ENCODE measurements at regions not wholly inside any gene's neighbourhood (a gene's known extent, or its start where the extent isn't known, plus 50 kb on each side); places are given as distances from the start of the nearest gene placed in this dataset.

GRCh38 chr17:77308861-77309726 is 168.3 kb downstream of the SEC14L1 start:
- peak; percentile 78 for DNase-seq

DNA sequence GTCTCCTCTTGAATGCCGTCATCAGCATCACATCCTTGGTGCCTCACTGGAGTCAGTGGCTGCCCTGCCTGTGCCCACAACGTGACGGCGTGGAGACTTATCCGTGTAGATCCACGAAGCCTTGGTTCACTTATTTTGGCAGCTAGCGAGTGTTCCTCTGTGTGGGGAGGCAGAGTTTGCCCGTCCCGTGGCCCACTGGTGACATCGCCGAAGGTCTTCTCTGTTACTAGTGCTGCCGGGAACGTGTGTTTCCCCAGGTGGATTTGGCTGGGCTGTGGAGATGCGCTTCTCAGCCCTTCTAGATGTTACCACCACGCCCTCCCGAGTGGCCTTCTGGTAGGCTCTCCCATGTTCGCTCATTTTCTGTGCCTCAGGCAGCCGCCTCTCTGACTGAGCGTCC is 169.6 kb downstream of the SEC14L1 start:
- no peak for DNase-seq

DNA sequence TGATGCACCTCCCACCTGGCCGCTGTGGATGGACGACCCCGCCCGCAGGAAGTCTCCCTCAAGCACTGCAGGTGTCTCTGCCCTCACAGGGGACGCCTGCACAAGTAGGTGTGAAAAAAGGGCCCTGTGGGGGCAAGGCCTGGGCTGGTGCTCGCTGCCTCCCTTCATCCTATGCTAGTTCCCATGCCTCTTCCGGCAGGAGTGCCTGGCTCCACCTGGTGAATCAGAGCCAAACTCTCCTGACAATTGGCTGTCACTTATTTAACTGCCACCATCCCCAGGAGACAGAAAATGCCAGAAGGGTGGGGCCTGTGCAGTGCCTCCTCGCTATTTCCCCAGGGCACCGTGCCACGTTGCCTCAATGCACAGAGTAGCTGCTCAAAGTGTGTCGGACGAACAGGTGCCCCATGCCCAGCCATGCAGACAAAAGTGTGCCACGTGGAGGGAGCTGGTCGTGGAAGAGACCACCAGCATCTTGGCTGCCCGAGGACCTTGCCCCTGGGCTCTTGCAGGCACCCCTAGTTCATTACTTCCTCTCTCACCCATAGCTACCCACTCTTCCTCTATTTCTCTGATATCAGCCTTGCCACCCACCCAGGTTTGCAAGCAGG is 170.7 kb downstream of the SEC14L1 start:
- no peak for DNase-seq

GRCh38 chr17:77312061-77312701 is 171.4 kb downstream of the SEC14L1 start:
- no peak for DNase-seq

DNA sequence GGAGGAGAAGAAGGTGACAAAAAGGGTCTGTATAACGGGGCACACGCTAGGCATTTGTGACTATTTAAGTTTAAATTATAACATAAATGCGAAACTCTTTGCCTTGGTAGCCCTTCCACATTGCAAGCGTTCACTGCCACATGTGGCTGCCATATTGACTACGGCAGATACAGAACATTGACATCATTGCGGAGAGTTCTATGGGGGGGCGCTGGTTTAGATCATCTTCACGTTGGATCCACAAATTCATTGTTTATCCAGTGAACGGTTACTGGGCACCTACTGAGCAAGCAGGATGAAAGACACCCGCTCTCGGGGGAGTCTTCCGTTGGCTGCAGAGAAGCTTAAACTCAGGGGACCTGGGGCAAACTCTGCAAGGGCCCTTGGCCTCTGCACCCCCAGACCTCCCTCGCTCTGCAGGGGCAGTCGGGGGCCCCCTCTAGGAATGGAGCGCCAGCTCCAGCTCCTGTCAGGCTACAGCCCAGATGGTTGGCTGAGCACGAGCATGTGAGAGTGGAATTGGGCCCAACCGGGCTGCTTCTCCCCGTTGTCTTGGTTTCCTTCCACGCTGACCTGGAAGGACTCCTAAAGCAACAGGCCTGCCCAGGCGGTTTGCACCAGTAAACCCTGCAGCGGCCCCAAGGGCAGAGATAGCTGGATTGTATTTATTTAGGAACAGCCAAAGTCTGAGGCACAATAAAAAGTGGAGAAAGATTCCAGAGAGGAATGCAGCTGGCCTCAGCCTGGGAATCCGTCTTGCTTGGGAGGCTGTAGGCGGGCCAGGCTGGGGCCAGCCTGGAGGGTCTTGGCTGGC is 172.2 kb downstream of the SEC14L1 start:
- no peak for DNase-seq

GRCh38 chr17:77313831-77314230 is 173.1 kb downstream of the SEC14L1 start:
- no peak for DNase-seq

DNA sequence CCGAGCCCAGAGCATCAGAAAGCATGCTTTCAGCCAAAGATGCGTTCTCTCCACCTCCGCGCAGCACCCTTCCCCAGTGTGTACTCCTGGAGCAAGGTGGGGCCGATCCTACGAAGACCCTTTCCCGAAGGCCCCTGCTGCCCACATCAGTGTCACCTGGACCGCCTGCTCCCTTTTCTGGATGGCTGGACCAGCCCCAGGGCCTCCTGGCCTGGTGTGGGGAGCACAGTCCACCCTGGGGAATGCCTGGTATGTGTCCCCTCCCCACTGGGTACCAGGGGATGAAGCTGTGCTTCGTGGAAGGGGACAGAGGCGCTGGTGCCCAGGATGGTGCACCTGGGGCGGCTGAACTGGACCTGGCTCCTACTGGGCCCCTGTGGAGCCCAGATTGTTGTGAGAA is 173.8 kb downstream of the SEC14L1 start:
- no peak for DNase-seq

DNA sequence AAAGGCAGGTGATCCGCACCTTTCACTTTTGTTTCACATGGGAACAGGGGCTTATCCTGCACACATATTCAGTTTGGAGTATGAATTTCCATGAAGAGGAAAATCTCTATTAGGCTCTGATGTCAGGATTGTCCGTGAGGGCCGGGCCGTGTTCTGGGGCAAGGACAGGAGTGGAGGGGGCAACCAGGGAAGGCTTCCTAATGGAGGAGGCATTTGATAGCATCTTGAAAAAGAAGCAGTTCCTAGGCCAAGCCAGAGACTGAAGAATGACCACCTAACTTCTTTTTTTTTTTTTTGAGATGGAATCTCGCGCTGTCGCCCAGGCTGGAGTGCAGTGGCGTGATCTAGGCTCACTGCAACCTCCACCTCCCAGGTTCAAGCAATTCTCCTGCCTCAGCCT is 174.2 kb downstream of the SEC14L1 start:
- DNase-seq = no peak

DNA sequence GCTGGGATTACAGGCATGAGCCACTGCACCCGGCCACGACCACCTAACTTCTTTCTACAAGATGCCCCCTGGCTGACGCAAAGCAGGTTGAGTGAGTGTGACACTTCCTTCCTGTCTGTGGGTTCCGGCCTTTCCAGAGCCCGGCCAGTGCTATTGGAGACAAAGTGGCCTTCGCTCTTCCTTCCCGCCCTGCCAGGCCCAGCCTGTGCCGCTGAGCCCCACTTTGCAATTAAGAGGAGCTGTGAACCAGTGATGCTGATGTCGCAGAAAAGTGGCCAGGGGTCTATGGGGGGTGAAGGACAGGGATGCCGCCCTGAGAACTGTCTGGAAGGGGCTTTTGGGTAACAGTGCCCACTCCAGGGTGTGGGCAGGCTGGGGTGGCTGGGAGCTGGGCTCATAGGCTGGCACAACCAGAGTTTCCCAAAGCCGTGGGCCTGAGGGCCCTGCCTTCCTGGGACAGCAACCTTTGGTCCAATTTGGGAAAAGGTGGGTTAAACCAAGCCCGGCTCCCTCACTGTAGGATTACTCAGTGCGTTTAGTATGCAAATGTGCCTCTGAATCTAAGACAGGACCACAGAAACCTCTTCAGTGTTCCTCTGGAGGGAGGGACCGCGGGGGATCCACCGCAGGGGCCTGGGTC is 174.9 kb downstream of the SEC14L1 start:
- DNase-seq = peak; percentile 46

- no peak for DNase-seq
These were observed 175.4 kb downstream of the SEC14L1 start for GRCh38 chr17:77316191-77316641.

DNA sequence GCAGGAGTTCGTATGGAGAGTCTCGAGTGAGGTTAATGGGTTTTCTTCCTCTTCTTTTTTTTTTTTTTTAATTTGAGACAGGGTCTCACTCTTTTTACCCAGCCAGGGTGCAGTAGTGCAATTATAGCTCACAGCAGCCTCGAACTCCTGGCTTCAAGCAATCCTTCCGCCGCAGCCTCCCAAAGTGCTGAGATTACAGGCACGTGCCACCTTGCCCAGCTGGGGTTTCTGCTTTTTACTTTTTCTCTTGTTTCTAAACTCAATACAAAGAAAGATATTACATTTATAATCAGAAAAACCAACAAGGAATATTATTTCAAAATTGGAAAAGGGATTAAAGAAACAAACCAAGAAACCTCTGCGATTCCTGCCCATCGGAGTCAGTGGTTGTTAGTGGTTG is 175.9 kb downstream of the SEC14L1 start:
- no peak for DNase-seq

DNA sequence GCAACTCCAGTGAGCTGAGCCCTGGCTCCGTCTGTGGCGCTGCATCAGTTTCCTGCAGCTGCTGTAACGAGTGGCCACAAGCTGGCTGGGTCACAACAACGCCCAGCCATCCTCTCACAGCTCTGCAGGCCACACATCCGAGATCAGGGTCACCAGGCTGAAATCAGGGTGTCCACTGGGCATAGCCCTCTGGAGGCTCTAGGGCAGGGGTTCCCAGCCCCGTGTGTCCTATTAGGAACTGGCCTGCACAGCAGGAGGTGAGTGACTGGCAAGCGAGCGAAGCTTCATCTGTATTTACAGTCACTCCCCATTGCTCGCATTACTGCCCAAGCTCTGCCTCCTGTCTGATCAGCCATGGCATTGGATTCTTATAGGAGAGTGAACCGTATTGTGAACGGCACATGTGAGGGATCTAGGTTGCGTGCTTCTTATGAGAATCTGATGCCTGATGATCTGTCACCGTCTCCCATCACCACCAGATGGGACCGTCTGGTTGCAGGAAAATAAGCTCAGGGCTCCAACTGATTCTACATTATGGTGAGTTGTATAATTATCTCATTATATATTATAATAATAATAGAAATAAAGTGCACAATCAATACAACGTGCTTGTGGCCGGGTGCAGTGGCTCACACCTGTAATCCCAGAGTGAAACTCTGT is 176.5 kb downstream of the SEC14L1 start:
- peak; percentile 47 for DNase-seq

DNA sequence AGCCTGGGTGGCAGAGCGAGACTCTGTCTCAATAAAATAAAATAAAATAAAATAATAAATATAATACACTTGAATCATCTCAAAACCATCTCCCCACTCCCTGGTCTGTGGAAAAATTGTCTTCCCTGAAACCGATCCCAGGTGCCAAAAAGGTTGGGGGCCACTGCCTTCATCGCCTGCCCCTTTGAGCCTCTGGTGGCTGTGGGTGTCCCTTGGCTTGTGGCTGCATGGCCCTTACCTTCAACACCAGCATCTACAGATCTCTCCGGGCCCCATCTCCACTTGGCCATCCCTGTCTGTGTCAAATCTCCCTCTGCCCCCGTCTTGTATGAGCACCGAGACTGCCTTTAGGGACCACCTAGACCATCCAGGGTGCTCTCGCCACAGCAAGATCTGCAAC is 177.3 kb downstream of the SEC14L1 start:
- DNase-seq = no peak

GRCh38 chr17:77318491-77319210 is 177.9 kb downstream of the SEC14L1 start:
- DNase-seq = peak; percentile 50

GRCh38 chr17:77319211-77320043 is 178.7 kb downstream of the SEC14L1 start:
- DNase-seq = peak; percentile 81

GRCh38 chr17:77320044-77320440 is 179.3 kb downstream of the SEC14L1 start:
- DNase-seq = no peak

- peak; percentile 13 for DNase-seq
These were observed 179.9 kb downstream of the SEC14L1 start for GRCh38 chr17:77320485-77321256.

- DNase-seq = no peak
These were observed 181.1 kb downstream of the SEC14L1 start for GRCh38 chr17:77321649-77322513.
